Fibroblast of pulmonary artery (primary cell): ENCODE measurements at regions not wholly inside any gene's neighbourhood (a gene's known extent, or its start where the extent isn't known, plus 50 kb on each side); places are given as distances from the start of the nearest gene placed in this dataset.

Experiments used
- DNase-seq: peaks from one replicate; pipeline ENCODE4 v3.0.0-alpha.2; 2010; ENCODE audit warnings: low read depth
- H3K4me3 ChIP-seq: replicated peaks from 2 replicates; pipeline ENCODE4 v1.5.1; 2011; ENCODE audit warnings: low read depth, mild to moderate bottlenecking, control low read depth, low read length, moderate library complexity
- TF ChIP-seq, protein P1 (sequence below): IDR thresholded peaks from 2 replicates; pipeline ENCODE4 v1.5.1; 2011; ENCODE audit warnings: mild to moderate bottlenecking, control low read depth, low read length, inconsistent platforms; ENCODE audit errors: missing control alignments

DNA sequence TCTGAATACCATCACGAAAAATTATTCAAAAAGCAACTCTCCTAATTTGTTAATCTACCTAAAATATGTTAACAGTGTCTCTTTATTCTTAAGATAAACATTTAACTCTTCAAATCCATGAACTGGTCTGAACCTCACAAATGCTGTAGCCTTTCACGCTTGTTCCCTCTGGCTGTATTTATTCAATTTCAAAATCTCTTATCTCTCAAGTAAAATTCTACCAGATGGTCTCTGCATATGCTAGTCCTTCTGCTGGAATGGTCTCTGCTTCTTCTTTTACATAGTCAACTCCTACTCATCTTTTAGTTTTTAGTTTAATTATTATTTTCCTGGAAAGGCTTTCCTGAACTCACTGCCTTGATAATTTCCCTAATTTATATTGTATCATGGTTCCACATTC, 232.9 kb upstream of the PCDH20 start:
- TF ChIP-seq, protein P1, sequence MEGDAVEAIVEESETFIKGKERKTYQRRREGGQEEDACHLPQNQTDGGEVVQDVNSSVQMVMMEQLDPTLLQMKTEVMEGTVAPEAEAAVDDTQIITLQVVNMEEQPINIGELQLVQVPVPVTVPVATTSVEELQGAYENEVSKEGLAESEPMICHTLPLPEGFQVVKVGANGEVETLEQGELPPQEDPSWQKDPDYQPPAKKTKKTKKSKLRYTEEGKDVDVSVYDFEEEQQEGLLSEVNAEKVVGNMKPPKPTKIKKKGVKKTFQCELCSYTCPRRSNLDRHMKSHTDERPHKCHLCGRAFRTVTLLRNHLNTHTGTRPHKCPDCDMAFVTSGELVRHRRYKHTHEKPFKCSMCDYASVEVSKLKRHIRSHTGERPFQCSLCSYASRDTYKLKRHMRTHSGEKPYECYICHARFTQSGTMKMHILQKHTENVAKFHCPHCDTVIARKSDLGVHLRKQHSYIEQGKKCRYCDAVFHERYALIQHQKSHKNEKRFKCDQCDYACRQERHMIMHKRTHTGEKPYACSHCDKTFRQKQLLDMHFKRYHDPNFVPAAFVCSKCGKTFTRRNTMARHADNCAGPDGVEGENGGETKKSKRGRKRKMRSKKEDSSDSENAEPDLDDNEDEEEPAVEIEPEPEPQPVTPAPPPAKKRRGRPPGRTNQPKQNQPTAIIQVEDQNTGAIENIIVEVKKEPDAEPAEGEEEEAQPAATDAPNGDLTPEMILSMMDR, result no peak
- H3K4me3 ChIP-seq, result no peak overlapping the region
- DNase-seq, result no peak

DNA sequence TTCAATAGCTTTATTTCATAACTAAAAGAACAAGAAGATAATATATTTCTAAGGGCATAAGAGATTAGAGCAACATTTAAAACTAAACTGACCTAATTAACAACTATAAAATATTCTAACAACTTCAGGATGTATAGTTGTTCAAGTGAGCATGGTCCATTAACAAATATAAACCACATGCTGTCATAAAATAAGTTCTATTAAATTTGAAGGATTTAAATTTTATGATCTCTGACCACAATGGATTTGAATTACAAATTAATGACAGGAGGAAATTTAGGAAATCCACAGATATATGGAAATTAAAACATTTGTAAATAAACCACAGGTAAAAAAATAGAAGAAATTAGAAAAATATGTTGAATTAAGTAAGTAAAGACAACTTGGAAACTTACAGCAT, 196.5 kb upstream of the PCDH20 start:
- DNase-seq, result no peak
- TF ChIP-seq, protein P1, result no peak
- H3K4me3 ChIP-seq, result no peak overlapping the region

DNA sequence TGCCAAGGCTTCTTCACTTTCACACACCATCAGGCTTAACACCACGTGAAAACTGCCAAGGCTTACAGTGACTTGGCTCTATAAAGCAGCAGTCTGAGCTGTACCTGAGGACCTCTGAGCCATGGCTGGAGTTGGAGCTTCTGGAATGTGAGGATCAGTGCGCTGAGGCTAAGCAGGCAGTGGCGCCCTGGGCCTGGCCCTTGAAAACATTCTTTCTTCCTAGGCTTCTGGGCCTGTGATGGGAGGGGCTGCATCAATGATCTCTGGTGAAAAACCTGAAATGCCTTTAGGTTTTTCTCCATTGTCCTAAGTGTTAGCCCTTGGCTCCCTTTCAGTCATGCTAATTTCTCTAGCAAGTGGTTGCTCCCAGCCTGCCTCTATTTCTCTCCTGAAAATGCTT, 192.5 kb upstream of the PCDH20 start:
- DNase-seq, result no peak
- TF ChIP-seq, protein P1, result no peak
- no peak overlapping the region for H3K4me3 ChIP-seq

DNA sequence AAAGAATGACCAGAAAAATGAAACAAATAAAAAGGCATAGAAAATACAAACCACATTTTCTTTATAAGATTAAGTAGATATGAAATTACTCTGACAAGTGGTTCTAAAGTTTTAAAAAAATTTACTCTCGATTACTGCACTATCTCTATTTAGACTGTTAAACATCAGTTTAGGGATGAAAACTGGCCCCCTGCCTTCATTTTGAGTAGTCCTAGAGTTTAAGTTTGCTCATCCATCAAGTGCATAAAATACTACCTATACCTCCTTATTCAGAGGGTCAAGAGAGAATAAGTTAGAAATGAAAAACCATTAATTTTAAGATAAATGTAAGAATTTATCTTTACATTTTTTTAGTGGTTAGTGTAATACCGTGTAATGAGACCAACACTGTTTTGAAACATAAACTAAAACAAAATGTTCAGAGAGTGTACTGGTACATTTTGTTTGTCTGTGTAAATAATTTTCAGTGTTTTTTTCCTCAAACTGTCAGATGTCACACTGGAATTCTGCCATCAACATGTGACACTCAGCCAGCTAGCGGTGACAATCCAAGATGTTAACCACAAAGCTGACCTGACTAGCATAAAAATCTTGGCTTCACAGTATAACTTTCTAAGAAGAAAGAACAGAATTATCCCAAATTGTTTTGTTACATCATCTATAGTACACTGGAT, 184.8 kb upstream of the PCDH20 start:
- no peak for DNase-seq
- no peak overlapping the region for H3K4me3 ChIP-seq
- TF ChIP-seq, protein P1, result no peak

DNA sequence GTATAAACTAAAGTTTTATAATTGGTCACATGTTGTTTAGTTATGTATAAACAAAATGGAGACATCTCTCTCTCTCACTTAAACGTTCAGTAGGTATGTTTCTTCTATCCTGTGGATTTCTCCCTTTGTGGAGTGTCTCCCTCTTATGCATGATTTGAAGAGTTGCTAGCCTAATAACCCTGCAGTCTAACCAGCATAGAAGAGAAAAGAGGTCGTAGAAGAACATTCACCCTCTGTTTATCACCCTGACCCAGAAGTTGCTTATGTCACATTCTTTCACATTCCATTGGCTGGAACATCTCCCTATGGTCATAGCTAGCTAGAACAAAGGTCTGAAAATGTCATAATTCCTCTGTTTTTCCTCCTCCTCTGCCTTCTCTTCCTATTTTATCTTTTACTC, 176.8 kb upstream of the PCDH20 start:
- no peak overlapping the region for H3K4me3 ChIP-seq
- no peak for DNase-seq
- TF ChIP-seq, protein P1, result no peak

DNA sequence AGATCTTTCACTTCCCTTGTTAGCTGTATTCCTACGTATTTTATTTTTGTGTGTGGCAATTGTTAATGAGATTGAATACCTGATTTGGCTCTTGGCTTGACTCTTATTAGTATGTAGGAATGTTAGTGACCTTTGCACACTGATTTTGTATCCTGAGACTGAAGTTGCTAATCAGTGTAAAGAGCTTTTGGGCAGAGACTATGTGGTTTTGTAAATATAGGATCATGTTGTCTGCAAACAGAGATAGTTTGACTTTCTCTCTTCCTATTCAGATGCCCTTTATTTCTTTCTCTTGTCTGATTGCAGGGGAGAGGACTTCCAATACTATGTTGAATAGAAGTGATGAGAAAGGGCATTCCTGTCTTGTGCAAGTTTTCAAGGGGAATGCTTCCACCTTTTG, 160.3 kb upstream of the PCDH20 start:
- TF ChIP-seq, protein P1, result no peak
- DNase-seq, result no peak
- no peak overlapping the region for H3K4me3 ChIP-seq

DNA sequence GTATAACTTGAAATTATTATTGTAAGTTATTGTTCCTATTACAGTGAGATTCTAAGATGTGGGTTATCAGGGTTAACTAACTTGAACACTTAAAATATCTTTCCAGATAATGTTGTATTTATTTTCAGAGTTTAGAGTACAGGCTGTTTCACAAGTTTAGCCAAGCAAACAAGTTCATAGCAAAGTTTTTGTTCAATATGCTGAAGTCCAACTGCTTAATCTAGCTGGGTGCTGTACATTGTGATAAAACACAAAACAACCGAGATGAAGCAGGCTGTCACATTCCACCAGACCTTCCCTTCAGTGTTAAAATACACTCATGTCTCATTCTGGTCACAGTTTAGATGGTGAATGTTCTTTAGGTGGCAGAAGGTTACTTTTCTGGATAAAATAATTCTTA, 148.0 kb upstream of the PCDH20 start:
- TF ChIP-seq, protein P1, result no peak
- H3K4me3 ChIP-seq, result no peak overlapping the region
- DNase-seq, result no peak
